B cell (primary cell): ENCODE measurements at regions not wholly inside any gene's neighbourhood (a gene's known extent, or its start where the extent isn't known, plus 50 kb on each side); places are given as distances from the start of the nearest gene placed in this dataset.

Experiments
- CTCF ChIP-seq: fragments of 200-600 bp; IDR thresholded peaks from one replicate; pipeline ENCODE4 v1.8.0; 2022; ENCODE audit warnings: antibody characterized with exemption, mild to moderate bottlenecking
- EZH2 ChIP-seq: IDR thresholded peaks from 2 replicates; pipeline ENCODE4 v1.6.1; 2012; ENCODE audit warnings: borderline replicate concordance, low read depth, mild to moderate bottlenecking, moderate library complexity, low read length; ENCODE audit not compliant: insufficient read depth, poor library complexity, severe bottlenecking

- TF ChIP-seq CTCF (no peak), EZH2 (no peak)
Observed at GRCh38 chr5:124952079-124952478, 205.6 kb upstream of the ZNF608 start.
